ENCODE measurements at regions not wholly inside any gene's neighbourhood (a gene's known extent, or its start where the extent isn't known, plus 50 kb on each side); places are given as distances from the start of the nearest gene placed in this dataset.

GRCh38 chr1:201606096-201606495 is 67.2 kb downstream of the NAV1 start:
- Histone ChIP-seq H3K27ac (no peak overlapping the region), H3K4me3 (no peak overlapping the region), H3K9me3 (ENCODE audit: low read depth) (no peaks in the 10 kb centered on the region), H3K36me3 (no peaks in the 10 kb centered on the region), H3K27me3 (no peaks in the 10 kb centered on the region), H3K4me1 (ENCODE audit: low read depth) (no peaks in the 10 kb centered on the region)
- DNase-seq (ENCODE audit: low read depth in 1 of 2, low spot score in 1 of 2) = no peak
- TF ChIP-seq CTCF (IDR thresholded peaks at IDR 0.05; ENCODE audit: low read depth, low read length) = no peak

- no peak for TF ChIP-seq CTCF (IDR thresholded peaks at IDR 0.05; ENCODE audit: low read depth, low read length)
These were observed 67.7 kb downstream of the NAV1 start for GRCh38 chr1:201606623-201607022.

DNA sequence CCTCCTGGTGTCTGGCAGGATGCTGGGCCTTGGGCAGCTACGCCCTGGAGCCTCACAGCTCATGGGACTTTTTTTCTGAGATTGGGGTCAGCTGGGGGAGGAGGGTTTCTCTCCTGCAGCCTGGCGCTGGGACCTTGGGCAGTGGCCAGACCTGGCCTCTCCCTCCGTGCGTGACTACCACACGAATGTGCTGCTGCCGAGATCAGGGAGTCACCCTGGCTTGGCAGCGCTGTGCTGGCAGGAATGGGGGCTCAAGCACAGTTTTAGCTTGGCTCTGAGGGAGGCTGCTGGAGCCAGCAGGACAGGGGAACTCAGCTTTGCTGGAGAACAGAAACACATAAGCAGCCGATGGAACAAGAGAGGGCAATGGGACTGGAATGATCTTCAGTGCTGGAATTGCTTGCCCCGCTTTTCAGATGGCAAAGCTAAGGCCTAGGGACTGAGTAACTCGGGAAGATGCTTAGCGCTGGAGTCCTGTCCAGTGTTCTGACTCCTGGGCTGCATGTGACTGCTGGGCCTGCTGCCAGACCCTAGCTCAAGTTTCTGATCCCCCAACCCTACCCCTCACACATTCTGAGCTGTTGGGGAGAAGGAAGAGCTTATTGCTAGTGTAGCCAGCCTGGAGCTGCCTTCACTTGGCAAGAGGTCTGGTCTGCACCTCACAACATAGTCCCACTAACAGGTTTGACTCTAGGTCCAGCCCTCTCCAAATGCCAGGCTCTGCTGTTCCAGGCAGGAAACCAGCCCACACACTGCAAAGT is 69.9 kb downstream of the NAV1 start:
- Histone ChIP-seq H3K36me3 (no peaks in the 10 kb centered on the region), H3K4me1 (ENCODE audit: low read depth) (no peaks in the 10 kb centered on the region), H3K27me3 (no peaks in the 10 kb centered on the region), H3K27ac (no peak overlapping the region), H3K4me3 (no peak overlapping the region), H3K9me3 (ENCODE audit: low read depth) (no peaks in the 10 kb centered on the region)
- TF ChIP-seq CTCF (IDR thresholded peaks at IDR 0.05; ENCODE audit: low read depth, low read length) = no peak
- DNase-seq (ENCODE audit: low read depth in 1 of 2, low spot score in 1 of 2) = no peak

More at GRCh38 chr1:201606623-201607022, 67.7 kb downstream of the NAV1 start:
- no peaks in the 10 kb centered on the region for H3K4me1 ChIP-seq (ENCODE audit: low read depth)
- DNase-seq (ENCODE audit: low read depth in 1 of 2, low spot score in 1 of 2) = no peak
- no peaks in the 10 kb centered on the region for H3K36me3 ChIP-seq
- no peaks in the 10 kb centered on the region for H3K27me3 ChIP-seq
- no peaks in the 10 kb centered on the region for H3K9me3 ChIP-seq (ENCODE audit: low read depth)
- H3K4me3 ChIP-seq = no peak overlapping the region
- no peak overlapping the region for H3K27ac ChIP-seq

GRCh38 chr1:201609661-201610318 is 70.9 kb downstream of the NAV1 start:
- no peak overlapping the region for H3K27ac ChIP-seq

GRCh38 chr1:201610858-201611257 is 71.9 kb downstream of the NAV1 start:
- Histone ChIP-seq H3K4me3 (no peak overlapping the region), H3K4me1 (ENCODE audit: low read depth) (no peaks in the 10 kb centered on the region), H3K27ac (no peak overlapping the region), H3K9me3 (ENCODE audit: low read depth) (no peaks in the 10 kb centered on the region), H3K36me3 (no peaks in the 10 kb centered on the region), H3K27me3 (no peaks in the 10 kb centered on the region)
- no peak for DNase-seq (ENCODE audit: low read depth in 1 of 2, low spot score in 1 of 2)
- no peak for TF ChIP-seq CTCF (IDR thresholded peaks at IDR 0.05; ENCODE audit: low read depth, low read length)

More at GRCh38 chr1:201609661-201610318, 70.9 kb downstream of the NAV1 start:
- no peak for DNase-seq (ENCODE audit: low read depth in 1 of 2, low spot score in 1 of 2)
- H3K4me3 ChIP-seq = no peak overlapping the region
- no peaks in the 10 kb centered on the region for H3K4me1 ChIP-seq (ENCODE audit: low read depth)
- H3K36me3 ChIP-seq = no peaks in the 10 kb centered on the region
- no peak for TF ChIP-seq CTCF (IDR thresholded peaks at IDR 0.05; ENCODE audit: low read depth, low read length)
- no peaks in the 10 kb centered on the region for H3K27me3 ChIP-seq
- H3K9me3 ChIP-seq (ENCODE audit: low read depth) = no peaks in the 10 kb centered on the region

Measured in cardiac muscle cell (in vitro differentiated cells and primary cell).